GM23338 (cell line): ENCODE measurements at regions not wholly inside any gene's neighbourhood (a gene's known extent, or its start where the extent isn't known, plus 50 kb on each side); places are given as distances from the start of the nearest gene placed in this dataset.

Source experiments
- ATAC-seq: fragments of 200-7000 bp; cut with Tn5 transposase; 3 replicates; pipeline ENCODE4 v1.9.1; 2020
- DNase-seq: peaks from one replicate; pipeline ENCODE4 v3.0.0-alpha.2; 2015; ENCODE audit warnings: low spot score
- H2AFZ ChIP-seq: fragments of 200-600 bp; sonication (generic); 2 replicates; pipeline ENCODE4 v1.8.0; 2016; ENCODE audit warnings: antibody characterized with exemption, mild to moderate bottlenecking, moderate library complexity
- H3F3A ChIP-seq: fragments of 200-600 bp; sonication (generic); replicated peaks from 2 replicates; pipeline ENCODE4 v1.8.0; 2017; ENCODE audit warnings: antibody characterized with exemption, mixed run types, low read depth
- H3K27ac ChIP-seq: fragments of 200-600 bp; sonication (generic); 2 replicates; pipeline ENCODE4 v1.6.1; 2016; ENCODE audit warnings: low read depth
- H3K27me3 ChIP-seq: fragments of 200-600 bp; sonication (generic); 2 replicates; pipeline ENCODE4 v1.8.0; 2016; ENCODE audit warnings: mild to moderate bottlenecking, mixed run types, moderate library complexity; ENCODE audit not compliant: insufficient read depth
- H3K36me3 ChIP-seq: fragments of 200-600 bp; sonication (generic); 2 replicates; pipeline ENCODE4 v1.8.0; 2016; ENCODE audit warnings: mild to moderate bottlenecking; ENCODE audit not compliant: insufficient read depth
- H3K4me1 ChIP-seq: fragments of 200-600 bp; sonication (generic); 2 replicates; pipeline ENCODE4 v1.8.0; 2016; ENCODE audit warnings: mild to moderate bottlenecking, moderate library complexity; ENCODE audit not compliant: insufficient read depth
- H3K4me2 ChIP-seq: fragments of 200-600 bp; sonication (generic); 2 replicates; pipeline ENCODE4 v1.7.1; 2017; ENCODE audit warnings: mixed run types
- H3K4me3 ChIP-seq: fragments of 200-600 bp; sonication (generic); 2 replicates; pipeline ENCODE4 v1.6.1; 2016; ENCODE audit warnings: mixed run types
- H3K79me2 ChIP-seq: fragments of 200-600 bp; sonication (generic); replicated peaks from 2 replicates; pipeline ENCODE4 v1.8.0; 2017; ENCODE audit warnings: mild to moderate bottlenecking; ENCODE audit not compliant: insufficient read depth
- H3K9me2 ChIP-seq: fragments of 200-600 bp; sonication (generic); 2 replicates; pipeline ENCODE4 v1.8.0; 2017; ENCODE audit not compliant: insufficient read depth
- H4K20me1 ChIP-seq: fragments of 200-600 bp; sonication (generic); replicated peaks from 2 replicates; pipeline ENCODE4 v1.8.0; 2017; ENCODE audit warnings: mild to moderate bottlenecking; ENCODE audit not compliant: insufficient read depth
- H3K27ac Mint-ChIP-seq: 2 replicates; pipeline ENCODE4 v1.8.0; 2020; ENCODE audit warnings: inconsistent platforms, mild to moderate bottlenecking, moderate library complexity, mixed read lengths
- H3K27me3 Mint-ChIP-seq: 3 replicates; pipeline ENCODE4 v1.8.0; 2022; ENCODE audit warnings: low read depth, mild to moderate bottlenecking, moderate library complexity, mixed read lengths, inconsistent platforms; ENCODE audit not compliant: insufficient read depth, poor library complexity
- H3K36me3 Mint-ChIP-seq: 3 replicates; pipeline ENCODE4 v1.8.0; 2021; ENCODE audit warnings: low read depth, mild to moderate bottlenecking, inconsistent platforms, moderate library complexity, mixed read lengths
- H3K4me1 Mint-ChIP-seq: 3 replicates; pipeline ENCODE4 v1.8.0; 2020; ENCODE audit warnings: mild to moderate bottlenecking, inconsistent platforms, mixed read lengths
- H3K4me3 Mint-ChIP-seq: 3 replicates; pipeline ENCODE4 v1.8.0; 2021; ENCODE audit warnings: moderate library complexity, mild to moderate bottlenecking, inconsistent platforms, mixed read lengths
- H3K9me3 Mint-ChIP-seq: 3 replicates; pipeline ENCODE4 v1.8.0; 2020; ENCODE audit warnings: moderate library complexity, mild to moderate bottlenecking, inconsistent platforms, mixed read lengths
- EZH2 ChIP-seq: fragments of 200-600 bp; sonication (generic); IDR thresholded peaks from one replicate; pipeline ENCODE4 v1.8.0; 2017; ENCODE audit warnings: antibody characterized with exemption, mild to moderate bottlenecking, low read depth; ENCODE audit not compliant: unreplicated experiment
- EZH2phosphoT487 ChIP-seq: fragments of 200-600 bp; sonication (generic); IDR thresholded peaks from one replicate; pipeline ENCODE4 v1.8.1; 2018; ENCODE audit warnings: antibody characterized with exemption; ENCODE audit not compliant: unreplicated experiment
- POLR2AphosphoS5 ChIP-seq: IDR thresholded peaks from 2 replicates; pipeline ENCODE4 v1.6.1; 2016; ENCODE audit warnings: antibody characterized with exemption, low read depth
- STAT1 ChIP-seq: IDR thresholded peaks from one replicate; pipeline ENCODE4 v1.6.1; 2016; ENCODE audit warnings: antibody characterized with exemption; ENCODE audit not compliant: unreplicated experiment
- ZNF114 ChIP-seq: fragments of 250-450 bp; sonication (Bioruptor Pico); IDR thresholded peaks from 2 replicates; pipeline ENCODE4 v1.5.0; 2020; ENCODE audit warnings: mild to moderate bottlenecking, moderate library complexity
- TF ChIP-seq, protein P1 (sequence below): fragments of 250-450 bp; sonication (Bioruptor Pico); IDR thresholded peaks from 2 replicates; pipeline ENCODE4 v1.5.0; 2020; ENCODE audit warnings: mild to moderate bottlenecking, moderate library complexity
- TF ChIP-seq, protein P2 (sequence below), 2 experiments: fragments of 200-600 bp in 1 of 2; sonication (generic) in 1 of 2; conservative IDR thresholded peaks; 2 replicates each; pipeline versions ENCODE4 v1.5.1 to v1.6.1; 2016 to 2017; ENCODE audit warnings: antibody characterized with exemption in 2 of 2, low read depth in 2 of 2, mild to moderate bottlenecking in 2 of 2, moderate library complexity in 1 of 2

DNA sequence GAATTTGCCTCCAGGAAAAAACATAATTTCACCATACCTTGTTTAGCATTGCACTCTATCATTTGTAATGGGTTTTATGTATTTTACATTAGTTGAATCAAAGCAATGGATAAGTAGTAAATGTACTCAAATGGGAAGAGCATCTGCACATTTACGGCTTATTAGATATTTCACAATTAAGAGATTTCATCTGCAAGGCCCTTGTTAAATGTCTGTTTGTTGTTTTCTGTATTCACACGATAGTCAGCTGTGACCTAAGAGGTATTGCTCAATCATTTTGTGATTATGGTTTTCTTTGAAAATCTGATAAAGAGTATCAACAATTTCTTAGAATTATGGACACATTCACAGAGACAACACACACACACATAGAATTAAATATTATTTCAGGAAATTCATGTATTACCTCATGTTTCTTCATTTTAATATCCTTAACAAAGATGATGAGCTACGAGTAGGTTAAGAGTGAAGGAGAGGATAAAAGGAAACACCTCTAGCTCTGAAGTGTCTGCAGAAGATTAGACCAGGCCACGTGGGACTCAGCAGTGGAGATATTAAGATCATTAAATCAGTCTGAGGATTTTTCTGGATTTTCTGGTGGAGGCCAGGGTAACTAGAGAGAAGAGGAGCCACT is 121.9 kb upstream of the POU1F1 start (continued):
- TF ChIP-seq, protein P1, sequence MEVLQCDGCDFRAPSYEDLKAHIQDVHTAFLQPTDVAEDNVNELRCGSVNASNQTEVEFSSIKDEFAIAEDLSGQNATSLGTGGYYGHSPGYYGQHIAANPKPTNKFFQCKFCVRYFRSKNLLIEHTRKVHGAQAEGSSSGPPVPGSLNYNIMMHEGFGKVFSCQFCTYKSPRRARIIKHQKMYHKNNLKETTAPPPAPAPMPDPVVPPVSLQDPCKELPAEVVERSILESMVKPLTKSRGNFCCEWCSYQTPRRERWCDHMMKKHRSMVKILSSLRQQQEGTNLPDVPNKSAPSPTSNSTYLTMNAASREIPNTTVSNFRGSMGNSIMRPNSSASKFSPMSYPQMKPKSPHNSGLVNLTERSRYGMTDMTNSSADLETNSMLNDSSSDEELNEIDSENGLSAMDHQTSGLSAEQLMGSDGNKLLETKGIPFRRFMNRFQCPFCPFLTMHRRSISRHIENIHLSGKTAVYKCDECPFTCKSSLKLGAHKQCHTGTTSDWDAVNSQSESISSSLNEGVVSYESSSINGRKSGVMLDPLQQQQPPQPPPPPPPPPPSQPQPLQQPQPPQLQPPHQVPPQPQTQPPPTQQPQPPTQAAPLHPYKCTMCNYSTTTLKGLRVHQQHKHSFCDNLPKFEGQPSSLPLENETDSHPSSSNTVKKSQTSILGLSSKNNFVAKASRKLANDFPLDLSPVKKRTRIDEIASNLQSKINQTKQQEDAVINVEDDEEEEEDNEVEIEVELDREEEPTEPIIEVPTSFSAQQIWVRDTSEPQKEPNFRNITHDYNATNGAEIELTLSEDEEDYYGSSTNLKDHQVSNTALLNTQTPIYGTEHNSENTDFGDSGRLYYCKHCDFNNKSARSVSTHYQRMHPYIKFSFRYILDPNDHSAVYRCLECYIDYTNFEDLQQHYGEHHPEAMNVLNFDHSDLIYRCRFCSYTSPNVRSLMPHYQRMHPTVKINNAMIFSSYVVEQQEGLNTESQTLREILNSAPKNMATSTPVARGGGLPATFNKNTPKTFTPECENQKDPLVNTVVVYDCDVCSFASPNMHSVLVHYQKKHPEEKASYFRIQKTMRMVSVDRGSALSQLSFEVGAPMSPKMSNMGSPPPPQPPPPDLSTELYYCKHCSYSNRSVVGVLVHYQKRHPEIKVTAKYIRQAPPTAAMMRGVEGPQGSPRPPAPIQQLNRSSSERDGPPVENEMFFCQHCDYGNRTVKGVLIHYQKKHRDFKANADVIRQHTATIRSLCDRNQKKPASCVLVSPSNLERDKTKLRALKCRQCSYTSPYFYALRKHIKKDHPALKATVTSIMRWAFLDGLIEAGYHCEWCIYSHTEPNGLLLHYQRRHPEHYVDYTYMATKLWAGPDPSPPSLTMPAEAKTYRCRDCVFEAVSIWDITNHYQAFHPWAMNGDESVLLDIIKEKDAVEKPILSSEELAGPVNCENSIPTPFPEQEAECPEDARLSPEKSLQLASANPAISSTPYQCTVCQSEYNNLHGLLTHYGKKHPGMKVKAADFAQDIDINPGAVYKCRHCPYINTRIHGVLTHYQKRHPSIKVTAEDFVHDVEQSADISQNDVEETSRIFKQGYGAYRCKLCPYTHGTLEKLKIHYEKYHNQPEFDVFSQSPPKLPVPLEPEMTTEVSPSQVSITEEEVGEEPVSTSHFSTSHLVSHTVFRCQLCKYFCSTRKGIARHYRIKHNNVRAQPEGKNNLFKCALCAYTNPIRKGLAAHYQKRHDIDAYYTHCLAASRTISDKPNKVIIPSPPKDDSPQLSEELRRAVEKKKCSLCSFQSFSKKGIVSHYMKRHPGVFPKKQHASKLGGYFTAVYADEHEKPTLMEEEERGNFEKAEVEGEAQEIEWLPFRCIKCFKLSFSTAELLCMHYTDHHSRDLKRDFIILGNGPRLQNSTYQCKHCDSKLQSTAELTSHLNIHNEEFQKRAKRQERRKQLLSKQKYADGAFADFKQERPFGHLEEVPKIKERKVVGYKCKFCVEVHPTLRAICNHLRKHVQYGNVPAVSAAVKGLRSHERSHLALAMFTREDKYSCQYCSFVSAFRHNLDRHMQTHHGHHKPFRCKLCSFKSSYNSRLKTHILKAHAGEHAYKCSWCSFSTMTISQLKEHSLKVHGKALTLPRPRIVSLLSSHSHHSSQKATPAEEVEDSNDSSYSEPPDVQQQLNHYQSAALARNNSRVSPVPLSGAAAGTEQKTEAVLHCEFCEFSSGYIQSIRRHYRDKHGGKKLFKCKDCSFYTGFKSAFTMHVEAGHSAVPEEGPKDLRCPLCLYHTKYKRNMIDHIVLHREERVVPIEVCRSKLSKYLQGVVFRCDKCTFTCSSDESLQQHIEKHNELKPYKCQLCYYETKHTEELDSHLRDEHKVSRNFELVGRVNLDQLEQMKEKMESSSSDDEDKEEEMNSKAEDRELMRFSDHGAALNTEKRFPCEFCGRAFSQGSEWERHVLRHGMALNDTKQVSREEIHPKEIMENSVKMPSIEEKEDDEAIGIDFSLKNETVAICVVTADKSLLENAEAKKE, result no peak
- TF ChIP-seq EZH2, result no peak
- TF ChIP-seq STAT1, result no peak
- TF ChIP-seq ZNF114, result no peak
- no peak for TF ChIP-seq EZH2phosphoT487
- TF ChIP-seq, protein P2, sequence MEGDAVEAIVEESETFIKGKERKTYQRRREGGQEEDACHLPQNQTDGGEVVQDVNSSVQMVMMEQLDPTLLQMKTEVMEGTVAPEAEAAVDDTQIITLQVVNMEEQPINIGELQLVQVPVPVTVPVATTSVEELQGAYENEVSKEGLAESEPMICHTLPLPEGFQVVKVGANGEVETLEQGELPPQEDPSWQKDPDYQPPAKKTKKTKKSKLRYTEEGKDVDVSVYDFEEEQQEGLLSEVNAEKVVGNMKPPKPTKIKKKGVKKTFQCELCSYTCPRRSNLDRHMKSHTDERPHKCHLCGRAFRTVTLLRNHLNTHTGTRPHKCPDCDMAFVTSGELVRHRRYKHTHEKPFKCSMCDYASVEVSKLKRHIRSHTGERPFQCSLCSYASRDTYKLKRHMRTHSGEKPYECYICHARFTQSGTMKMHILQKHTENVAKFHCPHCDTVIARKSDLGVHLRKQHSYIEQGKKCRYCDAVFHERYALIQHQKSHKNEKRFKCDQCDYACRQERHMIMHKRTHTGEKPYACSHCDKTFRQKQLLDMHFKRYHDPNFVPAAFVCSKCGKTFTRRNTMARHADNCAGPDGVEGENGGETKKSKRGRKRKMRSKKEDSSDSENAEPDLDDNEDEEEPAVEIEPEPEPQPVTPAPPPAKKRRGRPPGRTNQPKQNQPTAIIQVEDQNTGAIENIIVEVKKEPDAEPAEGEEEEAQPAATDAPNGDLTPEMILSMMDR (conservative IDR thresholded peaks at IDR 0.05; ENCODE audit: low read depth in 2 of 2), result no peak
- TF ChIP-seq POLR2AphosphoS5, result no peak

DNA sequence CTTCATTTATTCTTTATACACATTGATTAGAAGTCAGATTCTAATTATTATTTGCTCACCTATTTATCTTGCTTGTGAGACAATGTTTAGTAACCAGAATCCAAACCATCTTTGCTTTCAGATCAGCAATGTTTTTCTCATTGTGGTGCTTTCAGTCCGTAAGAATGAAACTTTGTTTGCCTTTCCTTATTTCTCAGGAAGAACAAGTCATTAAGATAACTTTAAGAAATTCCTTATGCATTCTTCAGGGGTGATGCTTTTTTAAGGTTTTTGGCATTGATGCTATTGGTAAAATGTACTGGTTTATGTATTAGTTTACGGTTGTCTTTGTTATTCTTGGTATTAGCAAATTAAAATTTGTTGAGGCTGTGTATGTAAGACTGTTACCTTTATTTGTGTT is 120.8 kb upstream of the POU1F1 start:
- Histone ChIP-seq H3K79me2 (no peaks in the 10 kb centered on the region), H3K36me3 (no peaks in the 10 kb centered on the region), H3K9me2 (no peaks in the 10 kb centered on the region), H3F3A (no peaks in the 10 kb centered on the region), H2AFZ (no peak overlapping the region), H3K4me3 (no peak overlapping the region), H3K4me1 (no peaks in the 10 kb centered on the region), H4K20me1 (no peaks in the 10 kb centered on the region), H3K27ac (no peak overlapping the region), H3K27me3 (no peaks in the 10 kb centered on the region), H3K4me2 (no peak overlapping the region)
- DNase-seq (no peak), ATAC-seq (no peak)
- Mint-ChIP-seq H3K36me3 (0 out of 3 replicates have a peak, but pooled peaks cover 3% of the 10 kb centered on the region), H3K27ac (no peak overlapping the region), H3K9me3 (peaks cover 16% of the 10 kb centered on the region; the same call in 2 of the 3 replicates), H3K27me3 (no peaks in the 10 kb centered on the region), H3K4me3 (no peak overlapping the region), H3K4me1 (no peaks in the 10 kb centered on the region)
- TF ChIP-seq, protein P1, result no peak
